Breast epithelium (tissue), 4 donors: ENCODE measurements at regions not wholly inside any gene's neighbourhood (a gene's known extent, or its start where the extent isn't known, plus 50 kb on each side); places are given as distances from the start of the nearest gene placed in this dataset.
"Not testable (repeated sequence)": the region's sequence is repeated elsewhere in the genome, so short reads cannot be mapped to it uniquely, and the experiment has no call there.

ENCODE experiments used
- DNase-seq, 2 donors: peaks; one replicate each; pipeline ENCODE4 v3.0.0-alpha.2; 2019; ENCODE audit warnings: low spot score in 2 of 2
- H3K27ac ChIP-seq, 2 donors: fragments of 200-600 bp; sonication (generic) in 1 of 2; one replicate each; pipeline ENCODE4 v1.5.1; 2016 to 2019; ENCODE audit warnings: mild to moderate bottlenecking in 1 of 2
- H3K27me3 ChIP-seq, 2 donors: fragments of 200-600 bp; sonication (generic) in 1 of 2; one replicate each; pipeline versions ENCODE4 v1.5.1 to v1.6.0; 2017 to 2019; ENCODE audit warnings: control low read depth in 1 of 2, mild to moderate bottlenecking in 1 of 2
- H3K36me3 ChIP-seq: fragments of 200-600 bp; one replicate; pipeline ENCODE4 v1.5.1; 2019
- H3K4me1 ChIP-seq, 2 donors: fragments of 200-600 bp; sonication (generic); one replicate each; pipeline ENCODE4 v1.5.1; 2016 to 2019; ENCODE audit warnings: control low read depth in 1 of 2
- H3K4me3 ChIP-seq, 3 donors: fragments of 200-600 bp; sonication (generic); 1 replicate in 2 of 3; 2 replicates in 1 of 3; pipeline ENCODE4 v1.5.1; 2016 to 2019; ENCODE audit warnings: mild to moderate bottlenecking in 3 of 3, moderate library complexity in 2 of 3
- H3K9me3 ChIP-seq, 2 donors: fragments of 200-600 bp; sonication (generic) in 1 of 2; one replicate each; pipeline ENCODE4 v1.5.1; 2016 to 2019; ENCODE audit warnings: control low read depth in 1 of 2
- POLR2A ChIP-seq: fragments of 450-650 bp; IDR thresholded peaks from one replicate; pipeline ENCODE4 v1.6.1; 2016; ENCODE audit warnings: antibody characterized with exemption, mild to moderate bottlenecking, moderate library complexity
- POLR2AphosphoS5 ChIP-seq, 3 donors: sonication (generic); formaldehyde crosslinking; IDR thresholded peaks; one replicate each; pipeline ENCODE4 v1.6.1; 2017; ENCODE audit warnings: antibody characterized with exemption in 3 of 3
- intact Hi-C: fragments of 100-400 bp; cut with DNase I; formaldehyde crosslinking; loops from one replicate; pipeline ENCODE4 v1.15.1; 2023; ENCODE audit warnings: low total_unique reads
- TF ChIP-seq, protein P1 (sequence below), 3 donors: fragments of 450-650 bp; IDR thresholded peaks; one replicate each; pipeline ENCODE4 v1.5.1; 2016 to 2017; ENCODE audit warnings: antibody characterized with exemption in 3 of 3, mild to moderate bottlenecking in 3 of 3, moderate library complexity in 3 of 3

DNA sequence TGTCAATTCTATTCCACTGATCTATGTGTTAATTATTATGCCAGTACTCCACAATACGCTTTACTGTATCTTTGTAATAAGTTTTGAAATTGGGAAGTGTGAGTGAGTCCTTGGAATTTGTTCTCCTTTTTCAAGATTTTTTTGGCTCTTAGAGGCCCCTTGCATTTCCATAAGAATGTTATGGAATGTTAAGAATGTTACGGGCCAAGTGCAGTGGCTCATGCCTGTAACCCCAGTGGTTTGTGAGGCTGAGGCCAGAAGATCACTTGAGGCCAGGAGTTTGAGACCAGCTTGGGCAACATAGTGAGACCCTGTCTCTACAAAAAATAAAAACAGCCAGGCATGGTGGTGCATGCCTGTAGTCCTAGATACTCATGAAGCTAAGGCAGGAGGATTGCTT is 167.6 kb upstream of the CXorf66 start:
- Histone ChIP-seq H3K27me3 (peaks cover 0 to 24% of the 10 kb centered on the region in 2 donors), H3K27ac (no peak overlapping the region)

DNA sequence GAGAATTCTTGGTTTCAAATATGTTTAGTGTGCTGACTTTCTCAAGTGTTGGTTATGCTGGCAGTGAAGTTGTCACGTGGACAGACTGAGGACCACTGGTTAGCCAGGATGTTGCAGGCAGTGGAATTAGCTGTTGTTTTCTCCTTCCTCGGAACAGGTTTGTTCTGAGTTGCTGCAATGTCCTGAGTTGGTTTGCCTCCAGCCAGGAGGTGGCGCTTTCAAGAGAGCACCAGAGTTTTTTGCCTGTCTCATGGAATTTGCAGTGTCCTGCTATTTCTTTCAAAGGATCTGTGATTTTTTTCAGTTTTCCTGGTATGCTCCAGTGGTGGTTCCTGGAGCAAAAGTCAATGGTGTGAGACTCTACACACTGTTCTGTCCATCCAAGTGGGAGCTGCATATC is 158.1 kb upstream of the CXorf66 start:
- peaks cover 0 to 20% of the 10 kb centered on the region in 2 donors for H3K27me3 ChIP-seq
- H3K36me3 ChIP-seq: no peaks in the 10 kb centered on the region
- no peaks in the 10 kb centered on the region for H3K9me3 ChIP-seq
- H3K4me1 ChIP-seq: no peaks in the 10 kb centered on the region
- H3K27ac ChIP-seq: no peak overlapping the region
- TF ChIP-seq, protein P1, sequence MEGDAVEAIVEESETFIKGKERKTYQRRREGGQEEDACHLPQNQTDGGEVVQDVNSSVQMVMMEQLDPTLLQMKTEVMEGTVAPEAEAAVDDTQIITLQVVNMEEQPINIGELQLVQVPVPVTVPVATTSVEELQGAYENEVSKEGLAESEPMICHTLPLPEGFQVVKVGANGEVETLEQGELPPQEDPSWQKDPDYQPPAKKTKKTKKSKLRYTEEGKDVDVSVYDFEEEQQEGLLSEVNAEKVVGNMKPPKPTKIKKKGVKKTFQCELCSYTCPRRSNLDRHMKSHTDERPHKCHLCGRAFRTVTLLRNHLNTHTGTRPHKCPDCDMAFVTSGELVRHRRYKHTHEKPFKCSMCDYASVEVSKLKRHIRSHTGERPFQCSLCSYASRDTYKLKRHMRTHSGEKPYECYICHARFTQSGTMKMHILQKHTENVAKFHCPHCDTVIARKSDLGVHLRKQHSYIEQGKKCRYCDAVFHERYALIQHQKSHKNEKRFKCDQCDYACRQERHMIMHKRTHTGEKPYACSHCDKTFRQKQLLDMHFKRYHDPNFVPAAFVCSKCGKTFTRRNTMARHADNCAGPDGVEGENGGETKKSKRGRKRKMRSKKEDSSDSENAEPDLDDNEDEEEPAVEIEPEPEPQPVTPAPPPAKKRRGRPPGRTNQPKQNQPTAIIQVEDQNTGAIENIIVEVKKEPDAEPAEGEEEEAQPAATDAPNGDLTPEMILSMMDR (IDR thresholded peaks at IDR 0.05): no peak
- TF ChIP-seq POLR2A (no peak), POLR2AphosphoS5 (IDR thresholded peaks at IDR 0.05) (no peak)
- no peak overlapping the region for H3K4me3 ChIP-seq
- intact Hi-C loops: no loop called here
- no peak for DNase-seq

More for the DNA sequence above, 167.6 kb upstream of the CXorf66 start:
- intact Hi-C loops: no loop called here
- Histone ChIP-seq H3K4me1 (no peaks in the 10 kb centered on the region), H3K36me3 (no peaks in the 10 kb centered on the region), H3K4me3 (no peak overlapping the region), H3K9me3 (no peaks in the 10 kb centered on the region)
- TF ChIP-seq POLR2AphosphoS5 (IDR thresholded peaks at IDR 0.05): no peak
- DNase-seq: no peak

DNA sequence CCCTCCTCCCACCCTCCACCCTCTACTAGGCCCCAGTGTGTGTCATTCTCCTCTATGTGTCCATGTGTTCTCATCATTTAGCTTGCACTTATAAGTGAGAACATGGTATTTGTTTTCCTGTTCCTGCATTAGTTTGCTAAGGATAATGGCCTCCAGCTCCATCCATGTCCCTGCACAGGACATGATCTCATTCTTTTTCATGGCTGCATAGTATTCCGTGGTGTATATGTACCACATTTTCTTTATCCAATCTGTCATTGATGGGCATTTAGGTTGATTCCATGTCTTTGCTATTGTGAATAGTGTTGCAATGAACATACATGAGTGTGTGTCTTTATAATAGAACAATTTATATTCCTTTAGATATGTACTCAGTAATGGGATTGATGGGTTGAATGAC is 148.7 kb upstream of the CXorf66 start:
- H3K4me1 ChIP-seq, DNase-seq, H3K4me3 ChIP-seq, H3K36me3 ChIP-seq, H3K9me3 ChIP-seq, intact Hi-C loops, H3K27ac ChIP-seq: not testable (repeated sequence)
- peaks cover 0 to 30% of the 10 kb centered on the region in 2 donors for H3K27me3 ChIP-seq

DNA sequence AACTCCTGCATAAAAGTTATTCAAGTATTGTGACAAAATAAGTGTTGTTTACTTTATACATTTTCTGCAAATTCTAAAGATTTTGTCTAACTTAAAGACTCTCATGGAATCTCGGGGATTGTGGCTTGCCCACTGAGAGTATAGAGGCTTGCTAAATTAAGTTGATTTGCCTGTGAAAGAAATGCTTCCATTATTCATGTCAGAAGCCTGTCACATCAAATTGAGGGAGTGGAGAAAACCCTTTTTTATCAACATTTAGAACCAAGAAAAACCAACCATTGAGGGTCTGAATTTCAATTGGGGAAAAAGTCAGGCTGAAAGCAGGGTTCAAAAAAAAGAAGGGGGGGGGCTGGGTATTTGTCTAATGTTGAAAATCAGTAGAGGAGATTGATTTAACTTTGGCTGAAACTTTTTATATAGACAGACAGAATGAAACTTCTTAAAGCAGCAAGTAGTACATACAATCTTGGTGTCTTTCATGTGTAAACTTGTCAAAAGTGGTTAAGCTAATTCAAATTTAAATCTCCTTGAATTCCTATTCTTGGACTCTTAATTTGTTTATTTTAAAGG is 144.8 kb upstream of the CXorf66 start:
- Histone ChIP-seq H3K27me3 (peaks cover 0 to 32% of the 10 kb centered on the region in 2 donors), H3K36me3 (no peaks in the 10 kb centered on the region), H3K9me3 (peaks cover 0 to 7% of the 10 kb centered on the region in 2 donors), H3K27ac (no peak overlapping the region), H3K4me1 (no peaks in the 10 kb centered on the region), H3K4me3 (no peak overlapping the region)
- no peak for TF ChIP-seq POLR2A
- TF ChIP-seq POLR2AphosphoS5 (IDR thresholded peaks at IDR 0.05): no peak
- DNase-seq: no peak
- intact Hi-C loops: no loop called here

DNA sequence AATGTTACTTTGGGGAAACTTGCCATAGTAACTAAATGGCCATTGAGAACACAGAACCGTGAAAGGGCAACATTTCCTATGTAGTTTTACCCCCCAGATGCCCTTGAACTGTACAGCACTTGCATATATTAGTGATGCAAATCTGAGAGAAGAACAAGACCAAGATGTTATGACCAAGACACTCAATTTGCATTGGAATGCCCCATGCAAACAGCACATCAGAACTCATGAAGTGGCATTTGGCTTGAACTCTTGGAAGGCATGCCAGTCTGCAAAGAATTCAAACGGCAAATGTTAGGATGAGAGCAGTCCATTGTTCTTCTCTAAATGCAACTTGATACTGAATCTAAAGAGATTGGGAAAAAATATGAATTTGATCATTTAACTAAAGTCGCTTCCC is 139.4 kb upstream of the CXorf66 start:
- no peak for TF ChIP-seq POLR2AphosphoS5 (IDR thresholded peaks at IDR 0.05)
- TF ChIP-seq, protein P1 (IDR thresholded peaks at IDR 0.05): no peak
- TF ChIP-seq POLR2A: no peak
- no peak overlapping the region for H3K4me3 ChIP-seq
- DNase-seq: no peak
- H3K4me1 ChIP-seq: no peaks in the 10 kb centered on the region
- peaks cover 0 to 39% of the 10 kb centered on the region in 2 donors for H3K27me3 ChIP-seq
- no peaks in the 10 kb centered on the region for H3K36me3 ChIP-seq
- no peaks in the 10 kb centered on the region for H3K9me3 ChIP-seq
- no peak overlapping the region for H3K27ac ChIP-seq
- intact Hi-C loops: loop anchor here (10.0 kb wide), 1 partner anchor 120 kb away; no protein-coding TSS in a partner anchor

DNA sequence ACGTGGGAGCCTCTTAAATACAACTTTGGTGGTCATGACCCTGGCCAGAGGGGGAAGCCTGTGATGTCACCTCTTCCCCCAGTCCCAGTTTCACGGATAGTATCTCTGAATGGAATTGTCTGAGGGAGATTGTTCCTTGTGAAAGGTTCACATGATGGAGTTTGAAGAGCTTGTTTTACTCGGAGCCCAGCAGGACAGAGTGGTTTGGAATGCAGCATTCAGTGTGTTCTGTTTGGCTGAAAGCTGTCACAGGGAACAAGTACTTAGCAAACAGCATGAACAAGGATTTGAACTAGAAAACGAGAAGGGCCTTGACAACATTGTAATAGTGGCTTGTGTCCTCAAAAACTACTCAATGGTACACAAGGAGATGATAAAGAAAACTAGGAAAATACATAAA is 133.9 kb upstream of the CXorf66 start:
- no peak for DNase-seq
- no peak for TF ChIP-seq POLR2AphosphoS5 (IDR thresholded peaks at IDR 0.05)
- TF ChIP-seq POLR2A: no peak
- TF ChIP-seq, protein P1 (IDR thresholded peaks at IDR 0.05): no peak
- Histone ChIP-seq H3K9me3 (no peaks in the 10 kb centered on the region), H3K4me3 (no peak overlapping the region), H3K27me3 (peaks cover 0 to 62% of the 10 kb centered on the region in 2 donors), H3K36me3 (no peaks in the 10 kb centered on the region), H3K27ac (no peak overlapping the region), H3K4me1 (no peaks in the 10 kb centered on the region)
- intact Hi-C loops: no loop called here

DNA sequence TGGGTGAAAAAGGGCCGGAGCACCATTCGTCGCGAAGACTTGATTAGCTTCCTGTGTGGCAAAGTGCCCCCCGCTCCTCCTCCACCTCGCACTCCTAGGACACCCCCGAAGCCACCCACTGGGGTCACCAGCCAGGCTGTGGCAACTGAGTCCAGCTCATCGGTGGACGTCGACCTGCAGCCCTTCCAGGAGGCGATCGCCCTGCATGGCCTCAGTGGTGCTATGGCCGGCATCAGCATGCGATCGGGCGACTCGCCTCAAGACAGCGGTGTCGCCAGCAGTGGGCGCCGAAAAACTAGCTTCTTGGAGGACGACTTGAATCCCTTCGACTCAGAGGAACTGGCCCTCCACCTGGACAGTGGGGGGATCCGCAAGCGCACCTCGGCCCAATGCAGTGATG is 126.8 kb upstream of the CXorf66 start:
- H3K27ac ChIP-seq: no peak overlapping the region
- peaks cover 0 to 51% of the 10 kb centered on the region in 2 donors for H3K27me3 ChIP-seq
- H3K9me3 ChIP-seq: no peaks in the 10 kb centered on the region
- no peak for TF ChIP-seq POLR2A
- no peak for TF ChIP-seq POLR2AphosphoS5 (IDR thresholded peaks at IDR 0.05)
- TF ChIP-seq, protein P1 (IDR thresholded peaks at IDR 0.05): no peak
- H3K4me1 ChIP-seq: no peaks in the 10 kb centered on the region
- intact Hi-C loops: no loop called here
- H3K4me3 ChIP-seq: no peak overlapping the region
- DNase-seq: no peak
- H3K36me3 ChIP-seq: no peaks in the 10 kb centered on the region
